Parathyroid adenoma (tissue), 2 donors: ENCODE measurements at regions not wholly inside any gene's neighbourhood (a gene's known extent, or its start where the extent isn't known, plus 50 kb on each side); places are given as distances from the start of the nearest gene placed in this dataset.

Experiments used
- H2AFZ ChIP-seq: fragments of 300-600 bp; sonication (generic); one replicate; pipeline ENCODE4 v1.7.0; 2017; ENCODE audit warnings: antibody characterized with exemption, mild to moderate bottlenecking
- H3K27ac ChIP-seq: fragments of 300-600 bp; sonication (generic); one replicate; pipeline ENCODE4 v1.7.0; 2017
- H3K27me3 ChIP-seq: fragments of 300-600 bp; sonication (generic); one replicate; pipeline ENCODE4 v1.7.0; 2017; ENCODE audit warnings: low read length; ENCODE audit not compliant: control insufficient read depth, insufficient read depth
- H3K36me3 ChIP-seq: fragments of 300-600 bp; sonication (generic); one replicate; pipeline ENCODE4 v1.7.0; 2017; ENCODE audit warnings: low read length; ENCODE audit not compliant: control insufficient read depth, insufficient read depth
- H3K4me1 ChIP-seq: fragments of 300-600 bp; sonication (generic); one replicate; pipeline ENCODE4 v1.7.0; 2017; ENCODE audit warnings: control low read depth
- H3K4me2 ChIP-seq: fragments of 300-600 bp; sonication (generic); one replicate; pipeline ENCODE4 v1.7.0; 2017; ENCODE audit warnings: low read length
- H3K4me3 ChIP-seq: fragments of 300-600 bp; sonication (generic); one replicate; pipeline ENCODE4 v1.7.0; 2017; ENCODE audit warnings: low read depth, low read length
- H3K79me2 ChIP-seq: fragments of 300-600 bp; sonication (generic); one replicate; pipeline ENCODE4 v1.7.0; 2017; ENCODE audit warnings: control low read depth
- H3K9ac ChIP-seq: fragments of 300-600 bp; sonication (generic); one replicate; pipeline ENCODE4 v1.7.0; 2017; ENCODE audit warnings: mild to moderate bottlenecking
- H3K9me3 ChIP-seq: fragments of 300-600 bp; sonication (generic); one replicate; pipeline ENCODE4 v1.7.0; 2017; ENCODE audit warnings: low read length; ENCODE audit not compliant: control insufficient read depth
- TF ChIP-seq, protein P1 (sequence below): fragments of 300-600 bp; sonication (generic); IDR thresholded peaks from one replicate; pipeline ENCODE4 v1.7.0; 2017; ENCODE audit warnings: antibody characterized with exemption, mild to moderate bottlenecking
- donor health status: primary hyperparathyroidism.

DNA sequence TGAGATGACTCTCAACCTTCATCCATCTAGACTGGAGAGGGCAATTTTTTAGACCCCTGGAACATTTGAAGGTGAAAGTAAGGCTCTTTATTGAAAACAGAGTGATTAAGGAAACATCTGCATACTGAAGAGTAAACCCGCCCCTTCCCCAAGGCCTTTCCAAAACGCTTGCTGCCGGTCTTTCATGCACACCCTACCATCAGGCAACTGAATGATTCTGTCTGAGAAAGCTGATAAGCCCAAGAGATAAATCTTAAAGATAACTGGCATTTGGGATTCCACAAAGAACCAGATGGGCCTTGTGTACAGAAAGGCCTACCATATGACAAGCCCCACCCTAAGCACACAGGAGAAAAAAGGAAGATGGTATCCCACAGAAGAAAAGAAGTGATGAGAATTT lies 54.4 kb upstream of the PIK3R1 start:
- H3K27me3 ChIP-seq, result no peaks in the 10 kb centered on the region
- no peaks in the 10 kb centered on the region for H3K79me2 ChIP-seq
- H3K4me3 ChIP-seq, result no peak overlapping the region
- no peak overlapping the region for H2AFZ ChIP-seq
- H3K9me3 ChIP-seq, result no peaks in the 10 kb centered on the region
- TF ChIP-seq, protein P1, sequence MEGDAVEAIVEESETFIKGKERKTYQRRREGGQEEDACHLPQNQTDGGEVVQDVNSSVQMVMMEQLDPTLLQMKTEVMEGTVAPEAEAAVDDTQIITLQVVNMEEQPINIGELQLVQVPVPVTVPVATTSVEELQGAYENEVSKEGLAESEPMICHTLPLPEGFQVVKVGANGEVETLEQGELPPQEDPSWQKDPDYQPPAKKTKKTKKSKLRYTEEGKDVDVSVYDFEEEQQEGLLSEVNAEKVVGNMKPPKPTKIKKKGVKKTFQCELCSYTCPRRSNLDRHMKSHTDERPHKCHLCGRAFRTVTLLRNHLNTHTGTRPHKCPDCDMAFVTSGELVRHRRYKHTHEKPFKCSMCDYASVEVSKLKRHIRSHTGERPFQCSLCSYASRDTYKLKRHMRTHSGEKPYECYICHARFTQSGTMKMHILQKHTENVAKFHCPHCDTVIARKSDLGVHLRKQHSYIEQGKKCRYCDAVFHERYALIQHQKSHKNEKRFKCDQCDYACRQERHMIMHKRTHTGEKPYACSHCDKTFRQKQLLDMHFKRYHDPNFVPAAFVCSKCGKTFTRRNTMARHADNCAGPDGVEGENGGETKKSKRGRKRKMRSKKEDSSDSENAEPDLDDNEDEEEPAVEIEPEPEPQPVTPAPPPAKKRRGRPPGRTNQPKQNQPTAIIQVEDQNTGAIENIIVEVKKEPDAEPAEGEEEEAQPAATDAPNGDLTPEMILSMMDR, result no peak
- H3K4me2 ChIP-seq, result no peak overlapping the region
- no peak overlapping the region for H3K9ac ChIP-seq
- H3K36me3 ChIP-seq, result no peaks in the 10 kb centered on the region
- no peaks in the 10 kb centered on the region for H3K4me1 ChIP-seq
- no peak overlapping the region for H3K27ac ChIP-seq

DNA sequence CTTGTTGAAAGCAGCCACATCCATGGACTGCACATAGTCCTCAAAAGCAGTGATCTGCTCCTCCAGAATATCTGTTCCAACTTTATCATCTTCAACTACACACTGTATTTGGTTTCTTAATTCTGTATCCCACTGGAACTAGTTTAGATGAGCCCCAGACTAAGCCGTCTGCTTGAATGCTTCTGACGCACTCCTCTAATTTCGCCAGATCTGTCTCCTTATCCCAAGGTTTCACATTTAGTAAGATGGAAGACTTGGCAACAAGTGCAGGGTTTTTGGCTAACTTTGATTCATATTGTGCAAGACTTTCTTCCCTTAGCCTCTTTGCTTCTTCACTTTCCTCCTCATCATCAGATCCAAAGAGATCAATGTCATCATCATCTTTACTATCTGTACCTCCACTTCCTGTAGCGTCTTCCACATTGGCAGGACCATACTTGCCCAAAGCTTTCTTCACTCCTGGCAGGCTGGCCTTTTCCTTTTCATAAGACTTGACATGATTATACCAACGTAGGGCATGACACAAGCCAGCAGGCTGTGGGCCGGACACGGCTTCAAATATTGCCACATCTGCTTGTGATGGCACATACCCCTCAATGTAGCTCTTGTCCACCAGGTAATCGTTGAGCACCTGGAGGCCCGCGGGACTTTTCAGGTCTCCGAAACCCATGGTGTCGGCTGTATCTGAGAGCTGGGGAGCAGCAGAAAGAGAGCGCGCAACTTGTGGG lies 56.2 kb upstream of the PIK3R1 start:
- TF ChIP-seq, protein P1, result no peak
- H3K9ac ChIP-seq, result no peak overlapping the region

DNA sequence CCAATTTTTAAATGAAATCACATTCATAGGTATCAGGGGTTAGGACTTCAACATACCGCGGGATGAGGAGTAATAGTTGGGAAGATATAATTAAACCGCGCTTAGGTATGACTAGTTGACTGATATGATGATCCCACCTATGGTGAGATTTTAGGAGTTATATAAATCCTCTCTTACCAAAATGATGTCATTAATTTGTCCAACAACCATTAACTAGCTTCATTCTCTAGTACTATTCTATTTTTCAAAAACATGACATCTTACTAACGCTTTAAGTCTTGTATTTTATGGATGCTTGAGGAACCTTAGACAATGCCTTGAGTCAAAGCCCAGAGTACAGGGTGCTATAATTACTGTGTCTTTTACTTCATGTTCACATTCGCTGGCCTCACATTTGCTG lies 59.6 kb upstream of the PIK3R1 start:
- H2AFZ ChIP-seq, result no peak overlapping the region
- no peak overlapping the region for H3K27ac ChIP-seq
- no peak overlapping the region for H3K4me2 ChIP-seq
- TF ChIP-seq, protein P1, result no peak
- no peaks in the 10 kb centered on the region for H3K27me3 ChIP-seq
- no peak overlapping the region for H3K4me3 ChIP-seq
- no peaks in the 10 kb centered on the region for H3K9me3 ChIP-seq
- H3K4me1 ChIP-seq, result no peaks in the 10 kb centered on the region
- no peaks in the 10 kb centered on the region for H3K79me2 ChIP-seq
- H3K36me3 ChIP-seq, result no peaks in the 10 kb centered on the region
- no peak overlapping the region for H3K9ac ChIP-seq

More for the DNA sequence above, 56.2 kb upstream of the PIK3R1 start:
- H2AFZ ChIP-seq, result no peak overlapping the region
- no peaks in the 10 kb centered on the region for H3K36me3 ChIP-seq
- H3K4me3 ChIP-seq, result no peak overlapping the region
- no peak overlapping the region for H3K4me2 ChIP-seq
- H3K79me2 ChIP-seq, result no peaks in the 10 kb centered on the region
- H3K27me3 ChIP-seq, result no peaks in the 10 kb centered on the region
- H3K4me1 ChIP-seq, result no peaks in the 10 kb centered on the region
- no peak overlapping the region for H3K27ac ChIP-seq
- H3K9me3 ChIP-seq, result no peaks in the 10 kb centered on the region

DNA sequence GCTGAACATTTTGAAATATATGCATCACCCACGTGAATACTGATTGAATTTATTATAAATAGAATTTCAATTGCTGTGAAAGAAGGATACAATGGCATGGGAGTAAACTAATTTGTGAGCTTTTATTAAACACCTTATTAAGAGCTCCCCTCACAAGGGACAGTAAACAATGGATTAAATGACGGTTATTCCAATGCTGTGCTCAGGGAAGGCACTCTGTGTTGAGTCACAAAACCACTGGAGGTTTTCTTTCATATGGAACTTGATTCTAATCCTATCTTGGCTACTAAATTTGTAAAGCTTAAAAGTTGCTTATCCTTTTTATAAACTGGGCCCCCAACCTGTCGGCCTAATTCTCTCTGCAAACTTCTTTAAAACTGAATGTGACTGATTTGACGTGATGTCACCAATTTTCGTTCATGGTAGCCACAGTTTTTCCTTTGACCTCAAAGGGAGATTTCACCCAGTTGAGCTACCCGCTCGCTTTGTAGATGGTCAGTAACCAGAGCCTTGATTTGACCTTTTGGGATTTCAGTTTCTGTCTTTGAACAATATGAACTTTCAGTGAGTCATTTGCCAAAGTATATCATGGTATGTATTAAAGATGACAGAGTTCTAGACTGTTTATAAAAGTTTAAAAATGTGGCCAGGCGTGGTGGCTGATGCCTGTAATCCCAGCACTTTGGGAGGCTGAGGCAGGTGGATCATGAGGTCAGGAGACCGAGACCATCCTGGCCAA lies 61.3 kb upstream of the PIK3R1 start:
- Histone ChIP-seq H3K9ac (no peak overlapping the region), H3K36me3 (no peaks in the 10 kb centered on the region), H3K4me2 (no peak overlapping the region), H3K27ac (no peak overlapping the region), H3K9me3 (no peaks in the 10 kb centered on the region), H3K27me3 (no peaks in the 10 kb centered on the region), H2AFZ (no peak overlapping the region), H3K4me3 (no peak overlapping the region), H3K79me2 (no peaks in the 10 kb centered on the region), H3K4me1 (peaks cover 7% of the 10 kb centered on the region)
- TF ChIP-seq, protein P1, result no peak
